Thyroid gland (tissue), 4 donors: ENCODE measurements at regions not wholly inside any gene's neighbourhood (a gene's known extent, or its start where the extent isn't known, plus 50 kb on each side); places are given as distances from the start of the nearest gene placed in this dataset.

Experiments
- DNase-seq, 2 donors: peaks; one replicate each; pipeline ENCODE4 v3.0.0-alpha.2; 2019
- H3K27ac ChIP-seq, 3 donors: fragments of 200-600 bp; sonication (generic); 1 replicate in 2 of 3; 2 replicates in 1 of 3; pipeline ENCODE4 v1.5.1; 2016 to 2019; ENCODE audit warnings: mild to moderate bottlenecking in 1 of 3, moderate library complexity in 1 of 3
- H3K27me3 ChIP-seq: fragments of 200-600 bp; sonication (generic); one replicate; pipeline ENCODE4 v1.5.1; 2019
- H3K36me3 ChIP-seq, 2 donors: fragments of 200-600 bp; sonication (generic); one replicate each; pipeline ENCODE4 v1.5.1; 2016 to 2019
- H3K4me1 ChIP-seq, 2 donors: fragments of 200-600 bp; sonication (generic); one replicate each; pipeline ENCODE4 v1.5.1; 2017 to 2019
- H3K4me3 ChIP-seq, 3 donors: fragments of 200-600 bp; sonication (generic); replicated peaks in 1 of 3; 1 replicate in 2 of 3; 2 replicates in 1 of 3; pipeline ENCODE4 v1.5.1; 2016; ENCODE audit warnings: mild to moderate bottlenecking in 1 of 3
- H3K9me3 ChIP-seq: fragments of 200-600 bp; sonication (generic); one replicate; pipeline ENCODE4 v1.5.1; 2017
- POLR2A ChIP-seq, 2 donors: fragments of 450-650 bp; IDR thresholded peaks; one replicate each; pipeline ENCODE4 v1.6.1; 2017; ENCODE audit warnings: antibody characterized with exemption in 2 of 2, mild to moderate bottlenecking in 2 of 2, moderate library complexity in 1 of 2
- WGBS, 2 donors: methylation state at CpG; one replicate each; pipeline ENCODE4 v1.1.5; 2017; 5-methylcytosine and 5-hydroxymethylcytosine counted together
- intact Hi-C: fragments of 100-400 bp; cut with DNase I; formaldehyde crosslinking; loops from one replicate; pipeline ENCODE4 v1.15.1; 2023
- TF ChIP-seq, protein P1 (sequence below), 6 experiments: fragments of 200-600 bp in 3 of 6; fragments of 450-650 bp in 3 of 6; sonication (generic) in 3 of 6; IDR thresholded peaks; one replicate each; pipeline ENCODE4 v1.5.1; 2016 to 2019; ENCODE audit warnings: antibody characterized with exemption in 6 of 6, mild to moderate bottlenecking in 2 of 6, inconsistent platforms in 1 of 6, moderate library complexity in 1 of 6

DNA sequence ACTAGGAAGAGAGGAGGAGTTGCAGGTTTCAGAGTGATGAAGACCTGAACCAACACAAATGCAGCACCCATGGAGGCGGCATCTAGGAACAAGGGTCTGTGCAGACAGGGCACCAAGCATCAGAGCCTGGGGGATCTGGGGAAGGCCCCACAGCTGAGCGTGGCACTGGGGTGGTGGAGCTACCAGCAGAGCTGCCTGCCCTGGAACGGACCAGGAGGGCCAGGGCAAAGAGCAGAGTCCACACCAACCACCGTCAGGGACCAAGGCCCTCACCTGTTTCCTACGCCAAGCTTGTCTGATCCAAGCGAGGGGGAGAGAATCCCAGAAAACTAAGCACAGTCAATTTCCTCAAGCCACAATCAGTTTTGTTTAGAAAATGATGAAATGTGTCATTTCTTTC lies 79.0 kb upstream of the SYT6 start:
- no peak for TF ChIP-seq POLR2A (IDR thresholded peaks at IDR 0.05)
- TF ChIP-seq, protein P1, sequence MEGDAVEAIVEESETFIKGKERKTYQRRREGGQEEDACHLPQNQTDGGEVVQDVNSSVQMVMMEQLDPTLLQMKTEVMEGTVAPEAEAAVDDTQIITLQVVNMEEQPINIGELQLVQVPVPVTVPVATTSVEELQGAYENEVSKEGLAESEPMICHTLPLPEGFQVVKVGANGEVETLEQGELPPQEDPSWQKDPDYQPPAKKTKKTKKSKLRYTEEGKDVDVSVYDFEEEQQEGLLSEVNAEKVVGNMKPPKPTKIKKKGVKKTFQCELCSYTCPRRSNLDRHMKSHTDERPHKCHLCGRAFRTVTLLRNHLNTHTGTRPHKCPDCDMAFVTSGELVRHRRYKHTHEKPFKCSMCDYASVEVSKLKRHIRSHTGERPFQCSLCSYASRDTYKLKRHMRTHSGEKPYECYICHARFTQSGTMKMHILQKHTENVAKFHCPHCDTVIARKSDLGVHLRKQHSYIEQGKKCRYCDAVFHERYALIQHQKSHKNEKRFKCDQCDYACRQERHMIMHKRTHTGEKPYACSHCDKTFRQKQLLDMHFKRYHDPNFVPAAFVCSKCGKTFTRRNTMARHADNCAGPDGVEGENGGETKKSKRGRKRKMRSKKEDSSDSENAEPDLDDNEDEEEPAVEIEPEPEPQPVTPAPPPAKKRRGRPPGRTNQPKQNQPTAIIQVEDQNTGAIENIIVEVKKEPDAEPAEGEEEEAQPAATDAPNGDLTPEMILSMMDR (IDR thresholded peaks at IDR 0.05) = no peak
- 79% methylated on average over 6 of the region's 6 CpGs for WGBS, 2 donors
- Histone ChIP-seq H3K27me3 (no peaks in the 10 kb centered on the region), H3K27ac (no peak overlapping the region), H3K9me3 (no peaks in the 10 kb centered on the region), H3K4me3 (no peak overlapping the region), H3K36me3 (no peaks in the 10 kb centered on the region), H3K4me1 (no peaks in the 10 kb centered on the region)
- intact Hi-C loops = no loop called here
- DNase-seq = no peak

- DNase-seq = no peak
- H3K27ac ChIP-seq = no peak overlapping the region
- no peaks in the 10 kb centered on the region for H3K9me3 ChIP-seq
- H3K4me3 ChIP-seq = no peak overlapping the region
- 90 to 97% methylated on average over 4 of the region's 4 CpGs for WGBS, 2 donors
- TF ChIP-seq, protein P1 (IDR thresholded peaks at IDR 0.05) = no peak
- no peak for TF ChIP-seq POLR2A (IDR thresholded peaks at IDR 0.05)
- no peaks in the 10 kb centered on the region for H3K36me3 ChIP-seq
- H3K27me3 ChIP-seq = no peaks in the 10 kb centered on the region
- intact Hi-C loops = no loop called here
- H3K4me1 ChIP-seq = no peaks in the 10 kb centered on the region
Measured at GRCh38 chr1:114231301-114231700, 77.6 kb upstream of the SYT6 start.

DNA sequence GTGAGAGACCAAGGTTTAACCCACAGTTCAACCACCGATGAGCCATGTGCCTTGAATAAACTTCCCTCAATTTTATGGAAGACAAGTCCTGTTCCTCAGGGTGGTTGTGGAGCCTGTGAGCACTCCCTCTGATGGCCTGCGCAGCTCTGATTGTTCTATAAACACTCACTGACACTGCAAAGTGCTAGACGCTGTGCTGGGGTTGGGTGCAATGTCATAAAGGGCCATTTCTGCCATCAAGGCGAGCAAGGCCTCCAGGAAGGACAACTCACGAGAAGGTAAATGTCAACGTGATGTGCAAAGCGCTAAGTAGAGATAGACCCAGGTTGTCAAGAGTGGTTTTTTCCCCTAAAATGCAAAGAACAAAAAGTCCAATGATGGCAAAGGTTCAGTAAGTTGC lies 75.7 kb upstream of the SYT6 start:
- H3K36me3 ChIP-seq = no peaks in the 10 kb centered on the region
- intact Hi-C loops = no loop called here
- H3K27me3 ChIP-seq = no peaks in the 10 kb centered on the region
- TF ChIP-seq POLR2A (IDR thresholded peaks at IDR 0.05) = no peak
- TF ChIP-seq, protein P1 (IDR thresholded peaks at IDR 0.05) = no peak
- no peaks in the 10 kb centered on the region for H3K4me1 ChIP-seq
- H3K27ac ChIP-seq = no peak overlapping the region
- no peaks in the 10 kb centered on the region for H3K9me3 ChIP-seq
- no peak for DNase-seq
- WGBS, 2 donors = 89 to 91% methylated on average over 7 of the region's 7 CpGs
- H3K4me3 ChIP-seq = no peak overlapping the region

DNA sequence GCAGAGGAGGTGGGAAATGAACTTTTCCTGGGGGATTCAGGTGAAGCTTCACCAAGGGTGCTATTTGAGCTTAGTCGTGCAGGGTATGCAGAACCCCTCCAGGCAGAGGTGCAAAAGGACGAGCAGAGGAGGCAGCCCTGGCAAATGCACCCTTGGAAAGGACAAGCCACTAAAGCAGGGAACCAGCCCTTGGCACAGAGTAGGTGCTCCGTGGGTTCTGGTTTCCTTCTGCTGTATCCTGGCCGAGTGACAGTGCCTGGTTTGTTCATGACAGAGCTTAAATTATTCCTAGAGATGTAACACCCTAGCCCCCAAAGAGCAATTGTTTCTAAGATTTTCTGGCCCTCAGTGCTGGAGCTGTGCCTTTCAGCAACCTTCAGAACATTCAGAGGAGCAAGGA lies 73.4 kb upstream of the SYT6 start:
- Histone ChIP-seq H3K4me3 (no peak overlapping the region), H3K36me3 (no peaks in the 10 kb centered on the region), H3K27me3 (no peaks in the 10 kb centered on the region), H3K9me3 (no peaks in the 10 kb centered on the region), H3K4me1 (no peaks in the 10 kb centered on the region), H3K27ac (no peak overlapping the region)
- WGBS, 2 donors = 75 to 89% methylated on average over 4 of the region's 4 CpGs
- TF ChIP-seq POLR2A (IDR thresholded peaks at IDR 0.05) = no peak
- TF ChIP-seq, protein P1 (IDR thresholded peaks at IDR 0.05) = no peak
- intact Hi-C loops = no loop called here
- DNase-seq = no peak

DNA sequence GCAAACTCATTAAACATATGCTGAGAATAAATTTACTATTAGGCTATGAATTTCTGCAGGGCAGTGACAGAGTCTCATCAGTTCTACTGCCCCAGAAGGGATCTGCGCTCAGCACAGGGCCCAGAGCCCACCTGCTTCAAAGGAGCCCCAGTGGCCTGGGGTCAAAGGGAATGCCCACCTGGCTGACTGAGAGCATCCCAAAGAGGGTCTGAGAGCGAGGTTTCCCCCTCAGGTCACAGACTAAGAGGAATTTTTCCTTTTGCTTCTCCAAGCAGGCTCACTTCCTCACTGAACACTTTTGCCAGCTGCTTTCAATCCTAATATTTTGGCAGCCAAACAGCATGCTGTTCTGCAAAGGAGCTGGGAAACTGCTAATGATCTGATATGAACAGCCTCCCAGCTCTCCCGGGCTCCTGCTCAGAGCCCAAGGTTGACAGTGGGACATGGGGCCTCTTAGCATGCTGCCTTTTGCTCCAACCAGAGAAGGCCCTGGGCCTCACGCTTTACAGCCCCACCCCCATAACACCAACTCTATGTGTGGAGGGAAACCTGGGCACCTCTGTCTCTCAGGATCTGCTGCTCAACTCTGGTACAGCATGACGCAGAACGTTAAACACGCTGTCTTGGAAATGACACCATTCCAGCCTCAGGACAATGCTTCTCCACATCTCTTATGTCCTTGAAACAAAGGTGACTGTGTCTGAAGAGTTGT lies 70.7 kb upstream of the SYT6 start:
- Histone ChIP-seq H3K27me3 (no peaks in the 10 kb centered on the region), H3K4me1 (no peaks in the 10 kb centered on the region), H3K4me3 (no peak overlapping the region), H3K36me3 (no peaks in the 10 kb centered on the region), H3K27ac (no peak overlapping the region), H3K9me3 (no peaks in the 10 kb centered on the region)
- 66 to 80% methylated on average over 6 to 7 of the region's 7 CpGs for WGBS, 2 donors
- TF ChIP-seq, protein P1 (IDR thresholded peaks at IDR 0.05) = no peak
- no peak for TF ChIP-seq POLR2A (IDR thresholded peaks at IDR 0.05)
- intact Hi-C loops = no loop called here
- DNase-seq = no peak
